PC-3 (cell line): ENCODE measurements at regions not wholly inside any gene's neighbourhood (a gene's known extent, or its start where the extent isn't known, plus 50 kb on each side); places are given as distances from the start of the nearest gene placed in this dataset.

Source experiments
- ATAC-seq: fragments of 200-7000 bp; cut with Tn5 transposase; 2 replicates; pipeline ENCODE4 v1.9.1; 2020; ENCODE audit warnings: mild to moderate bottlenecking, moderate library complexity
- BruUV-seq: library from RNA; stranded (reverse); fragments of 400-500 nt; replicated peaks from 2 replicates; lab custom pipeline; 2021; lab: Mats Ljungman, UMichigan
- CTCF ChIA-PET: fragments of 300-600 bp; sonication (Branson Sonifier 250); formaldehyde crosslinking; loops from one replicate; lab custom pipeline; 2022; ENCODE audit warnings: antibody characterized with exemption; lab: Charles Lee
- POLR2A ChIA-PET: fragments of 300-600 bp; sonication (Branson Sonifier 250); formaldehyde crosslinking; loops from one replicate; lab custom pipeline; 2022; ENCODE audit warnings: antibody characterized with exemption; ENCODE audit not compliant: unreplicated experiment; lab: Charles Lee
- DNase-seq: peaks from one replicate; pipeline ENCODE4 v3.0.0-alpha.2; 2015
- H2AFZ ChIP-seq: fragments of 300-600 bp; sonication (generic); 2 replicates; pipeline ENCODE4 v1.6.0; 2016; ENCODE audit warnings: antibody characterized with exemption, low read length
- H3F3A ChIP-seq: fragments of 300-600 bp; sonication (generic); one replicate; pipeline ENCODE4 v1.6.0; 2017; ENCODE audit warnings: antibody characterized with exemption, low read length, control low read depth, mild to moderate bottlenecking; ENCODE audit not compliant: unreplicated experiment
- H3K27ac ChIP-seq: fragments of 300-600 bp; sonication (generic); 2 replicates; pipeline ENCODE4 v1.5.1; 2016; ENCODE audit warnings: mild to moderate bottlenecking, low read length
- H3K27me3 ChIP-seq: fragments of 300-600 bp; sonication (generic); 2 replicates; pipeline ENCODE4 v1.6.1; 2016; ENCODE audit warnings: low read length, mixed read lengths
- H3K36me3 ChIP-seq: fragments of 300-600 bp; sonication (generic); 2 replicates; pipeline ENCODE4 v1.6.1; 2016; ENCODE audit warnings: low read depth, mixed run types, low read length, mixed read lengths
- H3K4me1 ChIP-seq: fragments of 300-600 bp; sonication (generic); 2 replicates; pipeline ENCODE4 v1.5.1; 2016; ENCODE audit warnings: low read length; ENCODE audit not compliant: insufficient read depth
- H3K4me2 ChIP-seq: fragments of 300-600 bp; sonication (generic); 2 replicates; pipeline ENCODE4 v1.6.0; 2016; ENCODE audit warnings: low read length
- H3K4me3 ChIP-seq: fragments of 300-600 bp; sonication (generic); 2 replicates; pipeline ENCODE4 v1.5.1; 2016; ENCODE audit warnings: mild to moderate bottlenecking, low read length, mixed read lengths
- H3K79me2 ChIP-seq: fragments of 300-600 bp; sonication (generic); 2 replicates; pipeline ENCODE4 v1.6.1; 2017; ENCODE audit warnings: low read length, mixed read lengths
- H3K9ac ChIP-seq: fragments of 300-600 bp; sonication (generic); 2 replicates; pipeline ENCODE4 v1.6.0; 2016; ENCODE audit warnings: mild to moderate bottlenecking, low read length
- H3K9me2 ChIP-seq: fragments of 300-600 bp; sonication (generic); replicated peaks from 2 replicates; pipeline ENCODE4 v1.6.1; 2016; ENCODE audit warnings: mixed run types, low read length, mixed read lengths
- H3K9me3 ChIP-seq: fragments of 300-600 bp; sonication (generic); 2 replicates; pipeline ENCODE4 v1.6.1; 2016; ENCODE audit warnings: low read length, mixed read lengths
- H4K20me1 ChIP-seq: fragments of 300-600 bp; sonication (generic); 2 replicates; pipeline ENCODE4 v1.6.1; 2016; ENCODE audit warnings: low read length, mixed read lengths
- EZH2 ChIP-seq: fragments of 300-600 bp; sonication (generic); IDR thresholded peaks from one replicate; pipeline ENCODE4 v1.6.1; 2017; ENCODE audit warnings: antibody characterized with exemption, mild to moderate bottlenecking, low read length; ENCODE audit not compliant: unreplicated experiment
- EZH2phosphoT487 ChIP-seq: fragments of 300-600 bp; sonication (generic); IDR thresholded peaks from 2 replicates; pipeline ENCODE4 v1.6.1; 2018; ENCODE audit warnings: mild to moderate bottlenecking, antibody characterized with exemption, low read length, borderline replicate concordance
- intact Hi-C: fragments of 100-400 bp; cut with micrococcal nuclease; formaldehyde crosslinking; loops from 2 replicates; pipeline ENCODE4 v1.9.0; 2023
- TF ChIP-seq, protein P1 (sequence below): fragments of 300-600 bp; sonication (generic); conservative IDR thresholded peaks from 2 replicates; pipeline ENCODE4 v1.5.1; 2017; ENCODE audit warnings: antibody characterized with exemption, low read depth, mild to moderate bottlenecking, low read length

DNA sequence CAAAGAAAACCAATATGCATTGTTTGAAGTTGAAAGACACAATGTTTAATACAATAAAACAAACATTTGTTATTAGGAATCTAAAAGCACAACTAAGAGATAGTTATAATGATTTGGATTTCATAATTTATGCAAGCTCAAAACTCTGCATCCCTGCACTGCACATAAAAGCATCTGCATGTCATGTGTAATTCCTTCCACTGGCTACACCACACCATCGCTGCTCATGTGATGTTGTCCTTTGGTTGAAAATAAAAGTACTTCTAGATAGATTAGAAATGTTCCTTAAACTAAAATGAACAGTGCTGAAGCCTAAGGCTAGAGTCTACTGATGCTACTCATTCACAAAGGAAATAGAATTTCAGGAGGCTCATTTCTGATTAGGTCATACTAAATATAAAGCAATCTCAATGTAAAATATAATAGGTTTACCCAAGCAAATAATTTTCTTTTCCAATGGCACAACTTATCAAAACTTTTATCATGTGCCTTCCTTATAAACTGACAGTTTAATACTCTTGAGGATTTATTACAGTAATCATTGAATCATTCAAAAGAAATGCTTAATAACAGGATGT lies 130.8 kb upstream of the DKK2 start:
- ChIA-PET POLR2A (no interaction called here), CTCF (no interaction called here)
- no peaks in the 10 kb centered on the region for H3K9me3 ChIP-seq
- no peaks in the 10 kb centered on the region for H3K4me1 ChIP-seq
- H3F3A ChIP-seq = no peaks in the 10 kb centered on the region
- TF ChIP-seq EZH2 = no peak
- TF ChIP-seq, protein P1, sequence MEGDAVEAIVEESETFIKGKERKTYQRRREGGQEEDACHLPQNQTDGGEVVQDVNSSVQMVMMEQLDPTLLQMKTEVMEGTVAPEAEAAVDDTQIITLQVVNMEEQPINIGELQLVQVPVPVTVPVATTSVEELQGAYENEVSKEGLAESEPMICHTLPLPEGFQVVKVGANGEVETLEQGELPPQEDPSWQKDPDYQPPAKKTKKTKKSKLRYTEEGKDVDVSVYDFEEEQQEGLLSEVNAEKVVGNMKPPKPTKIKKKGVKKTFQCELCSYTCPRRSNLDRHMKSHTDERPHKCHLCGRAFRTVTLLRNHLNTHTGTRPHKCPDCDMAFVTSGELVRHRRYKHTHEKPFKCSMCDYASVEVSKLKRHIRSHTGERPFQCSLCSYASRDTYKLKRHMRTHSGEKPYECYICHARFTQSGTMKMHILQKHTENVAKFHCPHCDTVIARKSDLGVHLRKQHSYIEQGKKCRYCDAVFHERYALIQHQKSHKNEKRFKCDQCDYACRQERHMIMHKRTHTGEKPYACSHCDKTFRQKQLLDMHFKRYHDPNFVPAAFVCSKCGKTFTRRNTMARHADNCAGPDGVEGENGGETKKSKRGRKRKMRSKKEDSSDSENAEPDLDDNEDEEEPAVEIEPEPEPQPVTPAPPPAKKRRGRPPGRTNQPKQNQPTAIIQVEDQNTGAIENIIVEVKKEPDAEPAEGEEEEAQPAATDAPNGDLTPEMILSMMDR = no peak
- TF ChIP-seq EZH2phosphoT487 = no peak
- no peak overlapping the region for H3K9ac ChIP-seq
- no TSS peak for BruUV-seq
- no peaks in the 10 kb centered on the region for H3K9me2 ChIP-seq
- no peak overlapping the region for H3K27ac ChIP-seq
- H2AFZ ChIP-seq = no peak overlapping the region
- no peaks in the 10 kb centered on the region for H3K79me2 ChIP-seq
- no peaks in the 10 kb centered on the region for H4K20me1 ChIP-seq
- no peak overlapping the region for H3K4me3 ChIP-seq
- DNase-seq (no peak), ATAC-seq (no peak)
- no peak overlapping the region for H3K4me2 ChIP-seq
- no peaks in the 10 kb centered on the region for H3K27me3 ChIP-seq
- intact Hi-C loops = no loop called here
- no peaks in the 10 kb centered on the region for H3K36me3 ChIP-seq

DNA sequence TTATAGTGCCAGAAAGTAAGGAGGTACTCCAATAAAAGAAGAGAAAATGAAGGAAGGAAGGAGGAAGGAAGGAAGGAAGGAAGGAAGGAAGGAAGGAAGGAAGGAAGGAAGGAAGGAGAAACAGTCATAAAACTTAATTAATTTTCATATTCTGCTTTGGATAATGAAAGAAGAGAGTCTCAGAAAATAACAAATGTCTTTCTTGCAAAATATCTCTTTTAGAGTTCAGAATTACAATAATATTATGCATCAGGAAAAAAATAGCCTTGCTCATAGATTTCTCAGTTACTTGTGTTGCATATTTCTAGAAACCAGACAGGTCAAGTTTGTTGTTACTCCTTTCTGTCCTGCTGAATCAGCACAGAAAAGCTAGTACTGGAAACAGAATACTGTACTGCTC lies 130.1 kb upstream of the DKK2 start:
- Histone ChIP-seq H3K27me3 (no peaks in the 10 kb centered on the region), H2AFZ (no peak overlapping the region), H3K9me3 (no peaks in the 10 kb centered on the region), H3K4me2 (no peak overlapping the region), H3K27ac (no peak overlapping the region), H3K4me3 (no peak overlapping the region), H3K36me3 (no peaks in the 10 kb centered on the region), H3K4me1 (no peaks in the 10 kb centered on the region), H4K20me1 (no peaks in the 10 kb centered on the region), H3F3A (no peaks in the 10 kb centered on the region), H3K79me2 (no peaks in the 10 kb centered on the region), H3K9me2 (no peaks in the 10 kb centered on the region), H3K9ac (no peak overlapping the region)
- no peak for ATAC-seq
- DNase-seq = no peak
- TF ChIP-seq, protein P1 = no peak
- no peak for TF ChIP-seq EZH2phosphoT487
- TF ChIP-seq EZH2 = no peak
- intact Hi-C loops = no loop called here
- POLR2A ChIA-PET = no interaction called here
- CTCF ChIA-PET = no interaction called here
- BruUV-seq = no TSS peak

DNA sequence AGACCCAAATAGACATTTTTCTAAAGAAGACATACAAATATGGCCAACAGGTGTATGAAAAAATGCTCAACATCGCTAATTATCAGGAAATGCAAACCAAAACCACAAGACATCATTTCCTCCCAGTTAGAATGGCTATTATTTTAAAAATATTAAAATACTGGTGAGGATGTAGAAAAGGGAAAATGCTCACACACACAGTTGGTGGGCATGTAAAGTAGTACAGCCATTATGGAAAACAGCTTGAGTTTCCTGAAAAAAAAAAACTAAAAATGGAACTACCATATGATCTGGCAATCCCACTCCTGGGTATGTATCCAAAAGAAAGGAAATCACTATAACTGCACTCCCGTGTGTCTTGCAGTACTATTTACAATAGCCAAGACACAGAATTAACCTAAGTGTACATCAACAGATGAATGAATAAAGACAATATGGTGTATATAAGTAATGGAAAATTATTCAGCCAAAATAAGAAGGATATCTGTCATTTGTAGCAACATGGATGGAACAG lies 128.9 kb upstream of the DKK2 start:
- Histone ChIP-seq H3K79me2 (no peaks in the 10 kb centered on the region), H2AFZ (no peak overlapping the region), H3K4me1 (no peaks in the 10 kb centered on the region), H3F3A (no peaks in the 10 kb centered on the region), H3K9me3 (no peaks in the 10 kb centered on the region), H3K27me3 (no peaks in the 10 kb centered on the region), H4K20me1 (no peaks in the 10 kb centered on the region), H3K36me3 (no peaks in the 10 kb centered on the region), H3K9me2 (no peaks in the 10 kb centered on the region), H3K27ac (no peak overlapping the region), H3K9ac (no peak overlapping the region), H3K4me3 (no peak overlapping the region), H3K4me2 (no peak overlapping the region)
- ChIA-PET POLR2A (no interaction called here), CTCF (no interaction called here)
- ATAC-seq = no peak
- no peak for DNase-seq
- no TSS peak for BruUV-seq
- intact Hi-C loops = no loop called here
- TF ChIP-seq EZH2phosphoT487 (no peak), EZH2 (no peak)
- TF ChIP-seq, protein P1 = no peak
